HG03521 (cell line): ENCODE measurements at regions not wholly inside any gene's neighbourhood (a gene's known extent, or its start where the extent isn't known, plus 50 kb on each side); places are given as distances from the start of the nearest gene placed in this dataset.
"Not testable (repeated sequence)": the region's sequence is repeated elsewhere in the genome, so short reads cannot be mapped to it uniquely, and the experiment has no call there.

Experiments used
- ATAC-seq: cut with Tn5 transposase; IDR thresholded peaks from one replicate; pipeline ENCODE4 v1.9.1; 2021; ENCODE audit warnings: mild to moderate bottlenecking, moderate library complexity; ENCODE audit not compliant: unreplicated experiment

- ATAC-seq = no peak
Measured at GRCh38 chr4:67333664-67334063, 211.6 kb downstream of the CENPC start.

DNA sequence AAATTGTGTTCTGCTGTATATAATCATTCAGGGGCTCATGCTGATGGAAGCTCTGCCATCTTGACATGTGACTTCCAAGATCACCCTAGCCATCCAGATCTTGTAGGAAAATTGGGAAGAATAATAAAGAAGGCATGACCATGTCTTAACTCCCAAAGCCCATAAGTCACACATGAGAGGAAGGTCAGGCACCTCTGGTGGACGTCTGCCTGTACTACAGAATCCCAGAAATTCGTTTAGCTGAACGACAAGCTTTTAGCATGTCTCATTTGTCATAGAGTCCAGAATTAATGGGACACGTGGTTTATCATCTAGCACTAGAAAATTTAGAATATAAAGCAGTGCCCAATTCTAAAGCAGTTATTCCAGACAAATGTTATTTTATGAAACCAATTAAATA is 212.7 kb downstream of the CENPC start:
- peak; percentile 87 for ATAC-seq

DNA sequence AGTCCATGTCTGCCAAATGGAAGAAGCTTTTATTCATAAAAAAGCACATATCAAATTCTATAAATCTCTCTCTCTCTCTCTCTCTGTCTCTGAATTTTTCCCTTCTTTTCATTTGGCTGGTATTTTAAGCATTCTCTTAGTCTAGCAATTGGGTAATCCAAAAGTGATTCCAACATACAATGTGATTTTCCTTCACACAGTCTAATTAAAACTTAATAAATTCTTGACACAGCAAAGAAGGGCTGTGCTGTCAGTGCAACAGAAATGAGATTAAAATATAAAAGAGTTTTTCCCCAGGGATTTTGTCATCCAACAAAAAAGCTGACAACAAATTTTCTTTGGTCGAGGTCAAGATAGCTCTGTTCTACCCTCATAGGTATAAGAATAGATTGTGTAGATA is 216.9 kb downstream of the CENPC start:
- no peak for ATAC-seq

DNA sequence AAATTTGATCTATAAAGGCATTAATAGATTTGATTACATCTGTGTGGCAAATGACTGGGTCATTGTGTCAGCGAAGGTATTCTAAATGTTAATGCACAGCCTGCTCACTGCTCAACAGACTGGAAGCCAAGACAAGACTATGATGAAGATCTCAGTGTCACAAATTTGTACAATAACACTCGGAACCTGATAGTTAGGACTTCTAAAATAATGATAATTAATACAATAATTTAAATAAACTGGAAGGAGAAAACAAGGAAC is 217.4 kb downstream of the CENPC start:
- ATAC-seq = no peak

DNA sequence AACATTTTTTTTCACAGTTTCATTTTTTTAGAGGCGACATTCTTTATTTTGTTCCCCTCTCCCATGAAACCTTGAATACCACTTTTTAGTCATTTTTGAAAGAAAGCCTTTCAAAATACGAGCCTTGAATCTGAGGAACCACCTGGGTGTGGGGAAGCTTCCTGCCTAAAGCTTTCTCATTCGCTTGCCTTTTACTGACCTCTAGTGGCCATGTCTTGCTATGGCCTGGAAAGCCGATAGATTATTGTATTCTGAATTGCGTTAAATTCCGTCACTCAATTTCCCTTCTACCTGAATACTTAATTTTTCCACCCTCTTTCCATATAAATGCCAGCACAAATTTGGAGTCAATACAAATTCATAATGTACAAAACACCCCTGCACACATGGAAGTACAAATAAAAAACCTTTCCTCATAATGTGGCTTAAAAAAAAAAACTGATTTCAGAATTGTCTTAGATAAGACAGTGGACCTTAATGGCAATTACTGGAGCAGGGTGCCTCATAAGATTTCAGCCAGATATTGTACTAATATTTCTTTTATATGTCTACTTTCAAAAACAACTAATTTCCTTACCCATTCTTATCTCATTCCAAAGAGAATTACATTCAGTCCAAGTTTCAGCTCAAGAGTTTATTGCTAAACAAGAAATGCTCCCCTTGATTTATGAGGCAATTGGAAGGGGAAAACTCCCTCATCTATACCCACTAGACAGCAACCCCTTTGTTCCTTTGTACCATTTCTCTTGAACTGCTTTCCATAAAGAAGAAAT is 217.9 kb downstream of the CENPC start:
- peak; percentile 96 for ATAC-seq

DNA sequence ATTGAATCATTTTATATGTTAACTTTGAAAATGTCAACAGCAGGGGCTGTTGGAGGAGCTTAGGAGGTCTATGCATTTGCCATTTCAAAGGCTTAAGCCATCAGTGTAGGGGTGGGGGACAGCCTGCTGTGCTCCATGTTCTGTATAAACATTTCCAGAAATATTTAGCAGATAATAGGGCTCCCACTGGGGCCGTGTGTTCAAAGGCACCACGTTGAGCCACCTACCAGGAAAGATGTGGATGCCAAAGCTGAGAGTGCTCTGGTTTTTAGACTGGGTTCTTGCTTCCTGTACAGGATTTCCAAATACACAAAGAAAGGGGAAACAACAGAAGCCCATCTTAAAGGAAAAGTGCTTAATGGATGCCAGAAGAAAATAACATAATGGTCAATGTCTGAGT is 219.5 kb downstream of the CENPC start:
- ATAC-seq = no peak

DNA sequence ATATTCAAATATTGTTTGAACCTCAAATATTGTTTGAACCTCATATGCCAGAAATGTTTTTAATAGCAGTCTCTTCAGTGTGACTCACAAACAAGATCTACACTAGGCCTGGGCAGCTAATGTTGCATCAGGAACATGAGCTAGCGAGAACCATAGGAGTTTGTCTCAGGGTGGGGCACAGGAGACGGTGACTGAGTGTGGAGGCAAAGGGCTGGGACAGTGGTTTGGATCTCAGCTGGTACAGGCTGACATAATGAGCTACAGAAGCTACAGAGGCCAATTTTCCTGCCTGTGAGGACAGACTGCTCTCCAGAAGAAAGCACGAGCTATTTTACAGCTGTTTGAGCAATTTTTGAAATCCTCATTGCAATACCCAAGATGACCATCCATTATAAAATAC is 224.7 kb downstream of the CENPC start:
- ATAC-seq = no peak

DNA sequence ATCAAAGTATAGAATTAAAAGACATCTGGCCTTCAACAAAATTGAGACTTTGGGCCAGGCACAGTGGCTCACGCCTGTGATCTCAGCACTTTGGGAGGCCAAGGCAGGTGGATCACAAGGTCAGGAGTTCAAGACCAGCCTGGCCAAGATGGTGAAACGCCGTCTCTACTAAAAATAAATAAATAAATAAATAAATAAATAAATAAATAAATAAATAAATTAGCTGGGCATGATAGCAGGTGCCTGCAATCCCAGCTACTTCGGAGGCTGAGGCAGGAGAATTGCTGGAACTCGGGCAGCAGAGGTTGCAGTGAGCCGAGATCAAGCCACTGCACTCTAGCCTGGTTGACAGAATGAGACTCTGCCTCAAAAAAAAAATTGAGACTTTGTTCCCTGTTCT is 225.7 kb downstream of the CENPC start:
- not testable (repeated sequence) for ATAC-seq

DNA sequence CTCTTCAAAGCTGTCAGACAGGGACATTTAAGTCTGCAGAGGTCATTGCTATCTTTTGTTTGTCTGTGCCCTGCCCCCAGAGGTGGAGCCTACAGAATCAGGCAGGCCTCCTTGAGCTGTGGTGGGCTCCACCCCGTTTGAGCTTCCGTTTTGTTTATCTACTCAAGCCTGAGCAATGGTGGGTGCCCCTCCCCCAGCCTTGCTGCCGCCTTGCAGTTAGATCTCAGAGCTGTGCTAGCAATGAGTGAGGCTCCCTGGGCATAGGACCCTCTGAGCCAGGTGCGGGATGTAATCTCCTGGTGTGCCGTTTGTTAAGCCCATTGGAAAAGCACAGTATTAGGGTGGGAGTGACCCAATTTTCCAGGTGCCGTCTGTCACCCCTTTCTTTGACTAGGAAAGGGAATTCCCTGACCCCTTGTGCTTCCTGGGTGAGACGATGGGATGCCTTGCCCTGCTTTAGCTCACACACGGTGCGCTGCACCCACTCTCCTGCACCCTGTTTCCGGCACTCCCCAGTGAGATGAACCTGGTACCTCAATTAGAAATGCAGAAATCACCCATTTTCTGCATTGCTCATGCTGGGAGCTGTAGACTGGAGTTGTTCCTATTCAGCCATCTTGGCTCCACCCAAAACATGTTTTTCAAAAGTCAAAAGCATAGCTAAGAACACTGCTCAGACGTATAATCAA is 244.7 kb downstream of the CENPC start:
- ATAC-seq = not testable (repeated sequence)

- ATAC-seq = no peak
Measured at GRCh38 chr4:67292636-67293035, 252.7 kb downstream of the CENPC start.

DNA sequence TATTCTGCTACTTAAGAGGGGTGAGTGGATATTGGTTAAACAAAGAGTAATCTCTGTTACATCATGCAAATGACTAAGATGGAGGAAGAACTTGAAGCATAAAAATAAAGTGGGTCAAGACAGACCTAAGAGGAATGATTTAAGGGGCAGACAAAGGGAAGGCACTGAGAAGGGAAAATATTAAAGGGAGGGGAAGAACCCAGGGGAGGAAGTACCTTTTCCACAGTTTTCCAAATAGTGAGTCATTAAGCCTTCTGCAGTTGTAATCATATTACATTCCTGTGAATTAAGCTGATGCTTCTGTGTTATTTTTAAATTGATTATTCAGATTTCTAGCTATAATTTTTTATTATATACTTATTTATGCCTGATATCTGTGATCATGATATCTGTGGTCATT is 253.3 kb downstream of the CENPC start:
- ATAC-seq = no peak

DNA sequence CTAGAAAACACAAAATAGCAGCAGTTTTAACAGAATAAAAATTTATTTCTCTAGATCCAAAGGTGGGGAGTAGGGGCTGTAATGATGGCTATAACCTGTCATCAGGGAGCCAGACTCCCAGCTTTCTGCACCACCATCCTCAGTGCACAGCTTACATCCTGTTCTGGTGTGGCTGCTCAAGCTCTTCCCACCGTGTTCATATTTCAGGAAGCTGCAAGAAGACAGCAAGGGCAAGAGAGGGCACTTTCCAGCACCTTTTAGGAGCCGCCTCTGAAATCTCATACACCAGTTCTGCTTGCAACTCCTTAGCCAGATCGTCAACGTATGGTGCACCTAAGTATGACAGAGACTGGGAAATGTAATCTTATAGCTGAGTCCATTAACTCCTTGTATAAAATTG is 253.7 kb downstream of the CENPC start:
- no peak for ATAC-seq

DNA sequence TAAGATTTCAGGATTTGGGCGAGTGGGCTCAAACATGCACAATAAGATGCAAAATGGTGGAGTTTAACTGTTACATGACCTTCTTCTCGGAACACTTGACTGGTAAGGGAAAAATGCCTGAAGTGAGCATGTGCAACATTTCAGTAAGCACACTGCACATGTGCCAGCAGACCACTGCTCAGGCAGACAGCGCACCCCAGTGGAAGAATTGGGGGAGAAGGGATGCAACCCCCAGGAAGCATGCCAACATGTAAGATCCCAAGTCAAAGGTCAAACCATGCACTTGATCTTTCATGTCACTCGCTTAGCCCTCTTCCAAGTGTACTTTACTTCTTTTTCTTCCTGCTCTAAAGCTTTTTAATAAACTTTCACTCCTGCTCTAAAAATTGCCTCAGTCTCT is 256.3 kb downstream of the CENPC start:
- peak; percentile 63 for ATAC-seq

GRCh38 chr4:67286724-67287123 is 258.6 kb downstream of the CENPC start:
- no peak for ATAC-seq

DNA sequence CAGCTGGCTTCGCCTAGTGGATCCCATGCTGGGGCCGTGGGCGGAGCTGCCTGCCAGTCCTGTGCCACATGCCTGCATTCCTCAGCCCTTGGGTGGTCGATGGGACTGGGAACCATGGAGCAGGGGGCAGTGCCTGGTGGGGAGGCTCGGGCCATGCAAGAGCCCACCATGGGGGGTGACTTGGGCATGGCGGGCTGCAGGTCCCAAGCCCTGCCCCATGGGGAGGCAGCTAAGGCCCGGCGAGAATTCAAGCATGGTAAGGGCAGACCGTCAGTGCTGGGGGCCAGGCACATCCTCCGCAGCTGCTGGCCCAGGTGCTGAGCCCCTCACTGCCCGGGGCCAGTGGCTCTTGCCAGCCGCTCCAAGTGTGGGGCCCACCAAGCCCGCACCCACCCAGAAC is 262.6 kb downstream of the CENPC start:
- no peak for ATAC-seq

- no peak for ATAC-seq
Measured at GRCh38 chr4:67275179-67275750, 270.0 kb downstream of the CENPC start.

GRCh38 chr4:67274671-67275070 is 270.6 kb downstream of the CENPC start:
- ATAC-seq = not testable (repeated sequence)

DNA sequence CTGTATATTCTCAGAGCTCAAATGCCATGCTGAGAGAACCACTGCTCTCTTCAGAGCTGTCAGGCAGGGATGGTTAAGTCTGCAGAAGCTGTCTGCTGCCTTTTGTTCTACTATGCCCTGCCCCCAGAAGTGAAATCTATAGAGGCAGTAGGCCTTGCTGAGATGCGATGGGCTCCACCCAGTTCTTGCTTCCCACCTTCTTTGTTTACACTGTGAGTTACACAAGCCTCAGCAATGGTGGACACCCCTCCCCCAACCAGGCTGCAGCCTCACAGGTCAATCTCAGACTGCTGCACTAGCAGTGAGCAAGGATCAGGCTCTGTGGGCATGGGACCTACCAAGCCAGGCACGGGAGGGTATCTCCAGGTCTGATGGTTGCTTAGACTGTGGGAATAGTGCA is 271.6 kb downstream of the CENPC start:
- no peak for ATAC-seq

GRCh38 chr4:67261971-67262370 is 283.3 kb downstream of the CENPC start:
- ATAC-seq = no peak

DNA sequence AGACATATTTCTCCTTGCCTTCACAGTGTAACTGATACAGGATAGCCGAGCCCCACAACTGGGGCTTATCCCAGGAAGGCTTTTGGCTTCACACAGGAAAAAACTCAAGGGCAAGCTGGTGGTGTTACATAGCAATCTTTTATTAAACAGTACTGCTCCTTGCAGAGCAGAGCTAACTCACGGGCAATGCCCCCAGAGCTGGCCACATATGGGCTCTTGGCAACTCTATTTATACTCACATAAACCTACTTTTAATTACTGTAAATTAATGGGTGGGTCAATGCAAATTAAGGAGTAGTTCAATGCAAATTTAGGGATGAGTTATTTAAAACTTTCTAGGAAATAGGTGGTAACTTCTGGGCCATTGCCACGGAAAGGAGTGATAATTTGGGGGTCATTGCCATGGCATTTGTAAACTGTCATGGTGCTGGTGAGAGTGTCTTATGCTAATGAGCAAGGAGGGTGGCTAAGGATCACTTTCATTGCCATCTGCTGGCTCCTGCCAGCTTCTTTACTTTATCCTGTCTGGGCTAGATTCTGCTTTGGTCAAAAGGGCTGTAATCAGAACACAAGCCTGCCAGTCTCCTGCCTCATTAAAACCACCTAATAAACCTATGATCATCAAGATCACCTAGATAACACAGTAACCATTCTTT is 288.8 kb downstream of the CENPC start:
- ATAC-seq = no peak

DNA sequence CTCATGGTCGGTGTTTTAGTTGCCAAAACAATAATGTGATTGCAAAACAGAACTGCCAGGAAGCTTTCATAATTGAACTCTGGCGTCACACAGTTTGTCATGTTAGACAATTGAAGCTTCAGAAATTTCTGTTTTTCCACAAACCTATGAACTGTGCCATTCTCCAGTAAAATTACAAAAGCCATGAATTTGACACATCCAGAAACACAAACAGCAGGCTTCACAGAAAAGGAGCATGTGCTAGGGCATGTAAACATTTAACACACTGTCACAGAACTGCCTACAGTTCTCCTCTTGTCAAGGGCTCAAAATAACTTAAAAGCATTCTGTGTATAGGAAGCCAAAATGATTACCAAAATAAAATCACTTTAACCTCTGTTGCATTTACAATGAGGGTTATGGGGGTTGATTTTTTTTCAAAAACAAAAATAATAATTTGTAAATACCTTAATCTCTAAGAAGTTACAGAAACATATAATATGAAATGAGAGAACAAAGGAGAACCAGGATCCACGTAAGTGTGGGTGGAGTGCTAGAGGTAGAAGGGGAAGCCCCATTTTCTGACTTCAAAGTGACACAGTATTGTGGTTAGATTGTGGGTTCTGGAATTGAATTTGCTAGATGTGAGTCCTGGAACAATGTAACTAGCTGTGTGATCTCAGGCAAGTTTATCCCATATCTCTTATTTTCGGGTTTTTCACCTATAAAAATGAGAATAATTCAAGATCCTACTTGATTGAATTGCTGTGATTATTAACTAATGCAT is 295.0 kb downstream of the CENPC start:
- ATAC-seq = no peak
